PC-3 (cell line): ENCODE measurements at regions not wholly inside any gene's neighbourhood (a gene's known extent, or its start where the extent isn't known, plus 50 kb on each side); places are given as distances from the start of the nearest gene placed in this dataset.

Experiments
- ATAC-seq: fragments of 200-7000 bp; cut with Tn5 transposase; 2 replicates; pipeline ENCODE4 v1.9.1; 2020; ENCODE audit warnings: mild to moderate bottlenecking, moderate library complexity
- BruUV-seq: library from RNA; stranded (reverse); fragments of 400-500 nt; replicated peaks from 2 replicates; lab custom pipeline; 2021; lab: Mats Ljungman, UMichigan
- CTCF ChIA-PET: fragments of 300-600 bp; sonication (Branson Sonifier 250); formaldehyde crosslinking; loops from one replicate; lab custom pipeline; 2022; ENCODE audit warnings: antibody characterized with exemption; lab: Charles Lee
- POLR2A ChIA-PET: fragments of 300-600 bp; sonication (Branson Sonifier 250); formaldehyde crosslinking; loops from one replicate; lab custom pipeline; 2022; ENCODE audit warnings: antibody characterized with exemption; ENCODE audit not compliant: unreplicated experiment; lab: Charles Lee
- DNase-seq: peaks from one replicate; pipeline ENCODE4 v3.0.0-alpha.2; 2015
- H2AFZ ChIP-seq: fragments of 300-600 bp; sonication (generic); 2 replicates; pipeline ENCODE4 v1.6.0; 2016; ENCODE audit warnings: antibody characterized with exemption, low read length
- H3F3A ChIP-seq: fragments of 300-600 bp; sonication (generic); one replicate; pipeline ENCODE4 v1.6.0; 2017; ENCODE audit warnings: antibody characterized with exemption, low read length, control low read depth, mild to moderate bottlenecking; ENCODE audit not compliant: unreplicated experiment
- H3K27ac ChIP-seq: fragments of 300-600 bp; sonication (generic); 2 replicates; pipeline ENCODE4 v1.5.1; 2016; ENCODE audit warnings: mild to moderate bottlenecking, low read length
- H3K27me3 ChIP-seq: fragments of 300-600 bp; sonication (generic); 2 replicates; pipeline ENCODE4 v1.6.1; 2016; ENCODE audit warnings: low read length, mixed read lengths
- H3K36me3 ChIP-seq: fragments of 300-600 bp; sonication (generic); 2 replicates; pipeline ENCODE4 v1.6.1; 2016; ENCODE audit warnings: low read depth, mixed run types, low read length, mixed read lengths
- H3K4me1 ChIP-seq: fragments of 300-600 bp; sonication (generic); 2 replicates; pipeline ENCODE4 v1.5.1; 2016; ENCODE audit warnings: low read length; ENCODE audit not compliant: insufficient read depth
- H3K4me2 ChIP-seq: fragments of 300-600 bp; sonication (generic); 2 replicates; pipeline ENCODE4 v1.6.0; 2016; ENCODE audit warnings: low read length
- H3K4me3 ChIP-seq: fragments of 300-600 bp; sonication (generic); 2 replicates; pipeline ENCODE4 v1.5.1; 2016; ENCODE audit warnings: mild to moderate bottlenecking, low read length, mixed read lengths
- H3K79me2 ChIP-seq: fragments of 300-600 bp; sonication (generic); 2 replicates; pipeline ENCODE4 v1.6.1; 2017; ENCODE audit warnings: low read length, mixed read lengths
- H3K9ac ChIP-seq: fragments of 300-600 bp; sonication (generic); 2 replicates; pipeline ENCODE4 v1.6.0; 2016; ENCODE audit warnings: mild to moderate bottlenecking, low read length
- H3K9me2 ChIP-seq: fragments of 300-600 bp; sonication (generic); replicated peaks from 2 replicates; pipeline ENCODE4 v1.6.1; 2016; ENCODE audit warnings: mixed run types, low read length, mixed read lengths
- H3K9me3 ChIP-seq: fragments of 300-600 bp; sonication (generic); 2 replicates; pipeline ENCODE4 v1.6.1; 2016; ENCODE audit warnings: low read length, mixed read lengths
- H4K20me1 ChIP-seq: fragments of 300-600 bp; sonication (generic); 2 replicates; pipeline ENCODE4 v1.6.1; 2016; ENCODE audit warnings: low read length, mixed read lengths
- EZH2 ChIP-seq: fragments of 300-600 bp; sonication (generic); IDR thresholded peaks from one replicate; pipeline ENCODE4 v1.6.1; 2017; ENCODE audit warnings: antibody characterized with exemption, mild to moderate bottlenecking, low read length; ENCODE audit not compliant: unreplicated experiment
- EZH2phosphoT487 ChIP-seq: fragments of 300-600 bp; sonication (generic); IDR thresholded peaks from 2 replicates; pipeline ENCODE4 v1.6.1; 2018; ENCODE audit warnings: mild to moderate bottlenecking, antibody characterized with exemption, low read length, borderline replicate concordance
- intact Hi-C: fragments of 100-400 bp; cut with micrococcal nuclease; formaldehyde crosslinking; loops from 2 replicates; pipeline ENCODE4 v1.9.0; 2023
- TF ChIP-seq, protein P1 (sequence below): fragments of 300-600 bp; sonication (generic); conservative IDR thresholded peaks from 2 replicates; pipeline ENCODE4 v1.5.1; 2017; ENCODE audit warnings: antibody characterized with exemption, low read depth, mild to moderate bottlenecking, low read length

DNA sequence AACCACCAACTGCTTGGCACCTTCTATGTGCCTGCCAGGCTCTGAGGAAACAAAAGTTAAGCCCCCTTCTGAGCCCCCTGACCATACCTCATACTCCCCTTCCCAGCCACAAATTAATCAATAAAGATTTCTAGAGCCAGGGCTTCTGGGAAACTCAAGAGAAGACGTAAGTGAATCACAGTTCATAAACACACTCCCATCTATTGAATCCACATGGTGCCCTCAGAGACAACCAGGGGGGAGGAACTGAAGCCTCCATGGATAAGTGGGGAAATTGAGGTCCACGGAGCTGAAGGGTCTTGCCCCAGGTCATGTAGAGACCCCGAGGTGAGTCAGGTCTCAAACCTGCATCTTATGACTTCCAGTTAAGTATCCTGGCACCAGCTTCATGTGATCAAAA is 150.6 kb downstream of the MN1 start:
- H3K79me2 ChIP-seq: no peaks in the 10 kb centered on the region
- no peak for DNase-seq
- no peak overlapping the region for H2AFZ ChIP-seq
- no peaks in the 10 kb centered on the region for H3K9me3 ChIP-seq
- no peaks in the 10 kb centered on the region for H3K9me2 ChIP-seq
- no peaks in the 10 kb centered on the region for H3F3A ChIP-seq
- no peak overlapping the region for H3K9ac ChIP-seq
- BruUV-seq: no TSS peak
- TF ChIP-seq EZH2: no peak
- no peak for TF ChIP-seq EZH2phosphoT487
- TF ChIP-seq, protein P1, sequence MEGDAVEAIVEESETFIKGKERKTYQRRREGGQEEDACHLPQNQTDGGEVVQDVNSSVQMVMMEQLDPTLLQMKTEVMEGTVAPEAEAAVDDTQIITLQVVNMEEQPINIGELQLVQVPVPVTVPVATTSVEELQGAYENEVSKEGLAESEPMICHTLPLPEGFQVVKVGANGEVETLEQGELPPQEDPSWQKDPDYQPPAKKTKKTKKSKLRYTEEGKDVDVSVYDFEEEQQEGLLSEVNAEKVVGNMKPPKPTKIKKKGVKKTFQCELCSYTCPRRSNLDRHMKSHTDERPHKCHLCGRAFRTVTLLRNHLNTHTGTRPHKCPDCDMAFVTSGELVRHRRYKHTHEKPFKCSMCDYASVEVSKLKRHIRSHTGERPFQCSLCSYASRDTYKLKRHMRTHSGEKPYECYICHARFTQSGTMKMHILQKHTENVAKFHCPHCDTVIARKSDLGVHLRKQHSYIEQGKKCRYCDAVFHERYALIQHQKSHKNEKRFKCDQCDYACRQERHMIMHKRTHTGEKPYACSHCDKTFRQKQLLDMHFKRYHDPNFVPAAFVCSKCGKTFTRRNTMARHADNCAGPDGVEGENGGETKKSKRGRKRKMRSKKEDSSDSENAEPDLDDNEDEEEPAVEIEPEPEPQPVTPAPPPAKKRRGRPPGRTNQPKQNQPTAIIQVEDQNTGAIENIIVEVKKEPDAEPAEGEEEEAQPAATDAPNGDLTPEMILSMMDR: no peak
- no peak overlapping the region for H3K4me3 ChIP-seq
- H3K27me3 ChIP-seq: no peaks in the 10 kb centered on the region
- intact Hi-C loops: no loop called here
- CTCF ChIA-PET: no interaction called here
- H4K20me1 ChIP-seq: no peaks in the 10 kb centered on the region
- no peak overlapping the region for H3K27ac ChIP-seq
- POLR2A ChIA-PET: interaction anchor here (0.7 kb wide), 1 partner anchor 33 kb away, joined by 4 read pairs; no protein-coding TSS in a partner anchor
- H3K36me3 ChIP-seq: no peaks in the 10 kb centered on the region
- ATAC-seq: no peak
- H3K4me2 ChIP-seq: no peak overlapping the region
- no peaks in the 10 kb centered on the region for H3K4me1 ChIP-seq

DNA sequence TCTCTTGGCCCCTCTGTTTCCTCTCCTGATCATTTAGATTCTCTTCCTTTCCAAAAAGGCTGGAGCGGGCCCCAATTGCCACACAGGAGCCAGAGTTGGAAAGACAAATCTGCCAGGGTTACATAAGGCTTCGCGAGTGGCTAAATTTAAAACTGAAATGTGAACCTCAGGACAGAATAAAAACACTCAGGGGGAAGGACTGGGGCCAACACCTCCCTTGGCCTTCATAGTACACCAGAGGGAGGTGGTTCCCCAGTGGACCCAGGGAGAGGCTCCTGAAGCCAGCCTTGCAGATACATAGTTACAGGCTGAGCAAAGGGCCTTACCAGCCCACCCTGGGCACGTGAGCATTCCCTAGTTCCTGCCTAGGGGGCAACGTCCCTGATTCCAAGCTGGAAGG is 150.1 kb downstream of the MN1 start:
- H3K36me3 ChIP-seq: no peaks in the 10 kb centered on the region
- H3K4me1 ChIP-seq: no peaks in the 10 kb centered on the region
- no peaks in the 10 kb centered on the region for H3K9me3 ChIP-seq
- TF ChIP-seq, protein P1: no peak
- TF ChIP-seq EZH2 (no peak), EZH2phosphoT487 (no peak)
- no peak overlapping the region for H3K27ac ChIP-seq
- no peaks in the 10 kb centered on the region for H3K79me2 ChIP-seq
- H3K4me3 ChIP-seq: no peak overlapping the region
- intact Hi-C loops: no loop called here
- DNase-seq (no peak), ATAC-seq (no peak)
- ChIA-PET POLR2A (interaction anchor here (0.7 kb wide), 1 partner anchor 32 kb away, joined by 4 read pairs; no protein-coding TSS in a partner anchor), CTCF (no interaction called here)
- BruUV-seq: no TSS peak
- H3K9ac ChIP-seq: no peak overlapping the region
- H3K9me2 ChIP-seq: no peaks in the 10 kb centered on the region
- H3K27me3 ChIP-seq: no peaks in the 10 kb centered on the region
- no peaks in the 10 kb centered on the region for H4K20me1 ChIP-seq
- no peaks in the 10 kb centered on the region for H3F3A ChIP-seq
- H3K4me2 ChIP-seq: no peak overlapping the region
- H2AFZ ChIP-seq: no peak overlapping the region

DNA sequence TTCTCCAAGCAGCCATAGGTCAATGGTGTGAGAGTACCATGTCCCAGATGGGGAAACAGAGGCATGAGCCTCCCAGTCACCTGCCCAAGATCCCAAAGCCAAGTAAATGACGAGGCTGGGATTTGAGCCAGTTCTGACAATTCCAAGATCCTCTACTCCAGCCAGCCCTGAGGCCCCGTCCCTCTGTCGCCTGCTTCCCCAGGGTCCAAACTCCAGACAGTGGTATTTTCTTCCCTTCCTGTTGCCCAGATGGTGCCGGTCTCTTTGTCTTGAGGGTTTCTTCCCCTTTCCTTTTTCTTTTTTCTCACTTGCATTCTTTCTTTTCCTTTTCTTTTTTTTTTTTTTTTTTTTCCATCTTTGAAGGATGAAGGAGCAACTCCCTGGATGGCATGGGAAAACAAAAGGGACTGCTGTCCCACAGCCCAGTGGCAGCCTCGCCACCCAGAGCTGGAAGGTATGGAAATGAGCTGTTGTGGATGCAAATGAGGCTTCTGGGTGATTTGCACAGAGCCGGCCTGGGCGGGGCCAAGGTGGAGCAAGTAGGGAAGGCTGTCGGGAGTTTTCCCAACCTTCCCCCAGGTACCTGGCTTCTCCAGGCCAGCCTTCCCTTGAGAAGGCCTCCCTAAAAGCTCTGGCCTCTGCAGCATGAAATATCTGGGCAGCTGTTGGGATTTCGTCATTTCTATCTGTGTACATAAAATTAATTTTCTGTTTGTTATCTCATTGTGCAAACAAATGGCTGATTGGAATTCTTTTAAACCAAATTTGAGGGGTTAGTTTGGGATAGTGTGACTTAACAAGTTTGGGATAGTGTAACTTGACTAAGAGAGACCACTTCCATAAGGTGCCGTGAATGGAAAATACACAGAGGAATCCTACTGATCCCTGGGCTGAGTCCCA is 146.8 kb downstream of the MN1 start:
- Histone ChIP-seq H3K27ac (no peak overlapping the region), H3K9me2 (no peaks in the 10 kb centered on the region), H3K36me3 (no peaks in the 10 kb centered on the region), H3K79me2 (no peaks in the 10 kb centered on the region), H4K20me1 (no peaks in the 10 kb centered on the region), H3F3A (no peaks in the 10 kb centered on the region), H3K4me3 (no peak overlapping the region), H2AFZ (no peak overlapping the region), H3K4me2 (no peak overlapping the region), H3K27me3 (no peaks in the 10 kb centered on the region), H3K9ac (no peak overlapping the region), H3K9me3 (no peaks in the 10 kb centered on the region), H3K4me1 (no peaks in the 10 kb centered on the region)
- intact Hi-C loops: no loop called here
- DNase-seq (no peak), ATAC-seq (no peak)
- no peak for TF ChIP-seq EZH2
- TF ChIP-seq, protein P1: no peak
- no peak for TF ChIP-seq EZH2phosphoT487
- BruUV-seq: no TSS peak
- ChIA-PET CTCF (no interaction called here), POLR2A (no interaction called here)
